HG02571 (cell line): ENCODE measurements at regions not wholly inside any gene's neighbourhood (a gene's known extent, or its start where the extent isn't known, plus 50 kb on each side); places are given as distances from the start of the nearest gene placed in this dataset.
"Not testable (repeated sequence)": the region's sequence is repeated elsewhere in the genome, so short reads cannot be mapped to it uniquely, and the experiment has no call there.

ENCODE experiments used
- ATAC-seq: cut with Tn5 transposase; IDR thresholded peaks from one replicate; pipeline ENCODE4 v1.9.1; 2021; ENCODE audit warnings: mild to moderate bottlenecking, moderate library complexity; ENCODE audit not compliant: unreplicated experiment

- no peak for ATAC-seq
Measured at GRCh38 chr13:67977066-67977465, 746.9 kb upstream of the PCDH9 start.

GRCh38 chr13:67971291-67971690, 741.2 kb upstream of the PCDH9 start:
- ATAC-seq = no peak

GRCh38 chr13:67967031-67967430, 736.9 kb upstream of the PCDH9 start:
- ATAC-seq = no peak

- ATAC-seq = no peak
Measured at GRCh38 chr13:67966065-67966464, 735.9 kb upstream of the PCDH9 start.

- no peak for ATAC-seq
Measured at GRCh38 chr13:67964986-67965385, 734.9 kb upstream of the PCDH9 start.

- ATAC-seq = no peak
Measured at GRCh38 chr13:67964091-67964490, 734.0 kb upstream of the PCDH9 start.

- ATAC-seq = no peak
Measured at GRCh38 chr13:67961331-67961730, 731.2 kb upstream of the PCDH9 start.

GRCh38 chr13:67951431-67951830, 721.3 kb upstream of the PCDH9 start:
- ATAC-seq = no peak

- ATAC-seq = no peak
Measured at GRCh38 chr13:67950603-67951002, 720.5 kb upstream of the PCDH9 start.

- ATAC-seq = no peak
Measured at GRCh38 chr13:67946131-67946530, 716.0 kb upstream of the PCDH9 start.

GRCh38 chr13:67943116-67943515, 713.0 kb upstream of the PCDH9 start:
- no peak for ATAC-seq

GRCh38 chr13:67935626-67936025, 705.5 kb upstream of the PCDH9 start:
- ATAC-seq = no peak

GRCh38 chr13:67934617-67935330, 704.6 kb upstream of the PCDH9 start:
- ATAC-seq = no peak

GRCh38 chr13:67932991-67933390, 702.9 kb upstream of the PCDH9 start:
- ATAC-seq = no peak

- no peak for ATAC-seq
Measured at GRCh38 chr13:67917291-67917987, 687.3 kb upstream of the PCDH9 start.

- no peak for ATAC-seq
Measured at GRCh38 chr13:67916650-67917049, 686.5 kb upstream of the PCDH9 start.

- ATAC-seq = no peak
Measured at GRCh38 chr13:67914535-67914934, 684.4 kb upstream of the PCDH9 start.

- ATAC-seq = not testable (repeated sequence)
Measured at GRCh38 chr13:67902960-67903359, 672.8 kb upstream of the PCDH9 start.

GRCh38 chr13:67880916-67881315, 650.8 kb upstream of the PCDH9 start:
- ATAC-seq = no peak

GRCh38 chr13:67878376-67878775, 648.2 kb upstream of the PCDH9 start:
- no peak for ATAC-seq

- ATAC-seq = no peak
Measured at GRCh38 chr13:67877031-67877430, 646.9 kb upstream of the PCDH9 start.

- no peak for ATAC-seq
Measured at GRCh38 chr13:67867206-67867605, 637.1 kb upstream of the PCDH9 start.

GRCh38 chr13:67860315-67860714, 630.2 kb upstream of the PCDH9 start:
- no peak for ATAC-seq
